ENCODE measurements at regions not wholly inside any gene's neighbourhood (a gene's known extent, or its start where the extent isn't known, plus 50 kb on each side); places are given as distances from the start of the nearest gene placed in this dataset.
"Not testable (repeated sequence)": the region's sequence is repeated elsewhere in the genome, so short reads cannot be mapped to it uniquely, and the experiment has no call there.

GRCh38 chr5:53160895-53161294 is 51.3 kb upstream of the MOCS2 start:
- no peak for DNase-seq (ENCODE audit: low read depth)

GRCh38 chr5:53161876-53162275 is 52.3 kb upstream of the MOCS2 start:
- DNase-seq (ENCODE audit: low read depth) = peak; percentile 84

- no peak for DNase-seq (ENCODE audit: low read depth)
Observed at GRCh38 chr5:53164478-53165165, 55.1 kb upstream of the MOCS2 start.

- no peak for DNase-seq (ENCODE audit: low read depth)
Observed at GRCh38 chr5:53165431-53166182, 56.0 kb upstream of the MOCS2 start.

- DNase-seq (ENCODE audit: low read depth) = no peak
Observed at GRCh38 chr5:53166183-53166495, 56.6 kb upstream of the MOCS2 start.

GRCh38 chr5:53167836-53168235 is 58.3 kb upstream of the MOCS2 start:
- DNase-seq (ENCODE audit: low read depth) = peak; percentile 94

- no peak for DNase-seq (ENCODE audit: low read depth)
Observed at GRCh38 chr5:53169933-53170332, 60.4 kb upstream of the MOCS2 start.

- peak; percentile 53 for DNase-seq (ENCODE audit: low read depth)
Observed at GRCh38 chr5:53170746-53171349, 61.3 kb upstream of the MOCS2 start.

GRCh38 chr5:53172073-53172472 is 62.5 kb upstream of the MOCS2 start:
- not testable (repeated sequence) for DNase-seq (ENCODE audit: low read depth)

- no peak for DNase-seq (ENCODE audit: low read depth)
Observed at GRCh38 chr5:53172630-53173029, 63.1 kb upstream of the MOCS2 start.

- DNase-seq (ENCODE audit: low read depth) = no peak
Observed at GRCh38 chr5:53173083-53173482, 63.5 kb upstream of the MOCS2 start.

- DNase-seq (ENCODE audit: low read depth) = no peak
Observed at GRCh38 chr5:53178830-53179229, 69.3 kb upstream of the MOCS2 start.

- DNase-seq (ENCODE audit: low read depth) = no peak
Observed at GRCh38 chr5:53179691-53180090, 70.1 kb upstream of the MOCS2 start.

GRCh38 chr5:53180538-53180937 is 71.0 kb upstream of the MOCS2 start:
- no peak for DNase-seq (ENCODE audit: low read depth)

- no peak for DNase-seq (ENCODE audit: low read depth)
Observed at GRCh38 chr5:53180991-53181390, 71.4 kb upstream of the MOCS2 start.

- DNase-seq (ENCODE audit: low read depth) = no peak
Observed at GRCh38 chr5:53183880-53184279, 74.3 kb upstream of the MOCS2 start.

GRCh38 chr5:53191548-53192165 is 82.1 kb upstream of the MOCS2 start:
- no peak for DNase-seq (ENCODE audit: low read depth)

- DNase-seq (ENCODE audit: low read depth) = no peak
Observed at GRCh38 chr5:53194086-53194485, 84.5 kb upstream of the MOCS2 start.

- DNase-seq (ENCODE audit: low read depth) = no peak
Observed at GRCh38 chr5:53199882-53200281, 90.3 kb upstream of the MOCS2 start.

GRCh38 chr5:53200306-53200705 is 90.7 kb upstream of the MOCS2 start:
- no peak for DNase-seq (ENCODE audit: low read depth)

- peak; percentile 5 for DNase-seq (ENCODE audit: low read depth)
Observed at GRCh38 chr5:53201746-53202145, 92.2 kb upstream of the MOCS2 start.

GRCh38 chr5:53206562-53206961 is 97.0 kb upstream of the MOCS2 start:
- no peak for DNase-seq (ENCODE audit: low read depth)

GRCh38 chr5:53211799-53212198 is 102.2 kb upstream of the MOCS2 start:
- DNase-seq (ENCODE audit: low read depth) = peak; percentile 64

Data from LHCN-M2 (cell line).